Esophagus muscularis mucosa (tissue), 3 donors: ENCODE measurements at regions not wholly inside any gene's neighbourhood (a gene's known extent, or its start where the extent isn't known, plus 50 kb on each side); places are given as distances from the start of the nearest gene placed in this dataset.

Source experiments
- CTCF ChIP-seq, 3 experiments: fragments of 200-600 bp in 2 of 3; fragments of 450-650 bp in 1 of 3; sonication (generic) in 2 of 3; IDR thresholded peaks; one replicate each; pipeline ENCODE4 v1.5.1; 2017 to 2019; ENCODE audit warnings: antibody characterized with exemption in 3 of 3, mild to moderate bottlenecking in 2 of 3, moderate library complexity in 1 of 3
- POLR2A ChIP-seq: fragments of 450-650 bp; IDR thresholded peaks from one replicate; pipeline ENCODE4 v1.6.1; 2017; ENCODE audit warnings: antibody characterized with exemption, moderate library complexity, mild to moderate bottlenecking, low read depth
- POLR2AphosphoS5 ChIP-seq, 2 donors: sonication (generic); formaldehyde crosslinking; IDR thresholded peaks; one replicate each; pipeline ENCODE4 v1.6.1; 2017; ENCODE audit warnings: antibody characterized with exemption in 2 of 2

- TF ChIP-seq CTCF (IDR thresholded peaks at IDR 0.05) (no peak), POLR2AphosphoS5 (IDR thresholded peaks at IDR 0.05) (no peak), POLR2A (no peak)
Observed at GRCh38 chr3:66671291-66671690, 170.5 kb upstream of the LRIG1 start.
